Effector CD4-positive, alpha-beta T cell (primary cell): ENCODE measurements at regions not wholly inside any gene's neighbourhood (a gene's known extent, or its start where the extent isn't known, plus 50 kb on each side); places are given as distances from the start of the nearest gene placed in this dataset.
"Not testable (repeated sequence)": the region's sequence is repeated elsewhere in the genome, so short reads cannot be mapped to it uniquely, and the experiment has no call there.

Source experiments
- DNase-seq: peaks from one replicate; pipeline ENCODE4 v3.0.0-alpha.2; 2020

GRCh38 chr14:86775896-86776295 lies 1217.1 kb downstream of the GALC start:
- not testable (repeated sequence) for DNase-seq

DNA sequence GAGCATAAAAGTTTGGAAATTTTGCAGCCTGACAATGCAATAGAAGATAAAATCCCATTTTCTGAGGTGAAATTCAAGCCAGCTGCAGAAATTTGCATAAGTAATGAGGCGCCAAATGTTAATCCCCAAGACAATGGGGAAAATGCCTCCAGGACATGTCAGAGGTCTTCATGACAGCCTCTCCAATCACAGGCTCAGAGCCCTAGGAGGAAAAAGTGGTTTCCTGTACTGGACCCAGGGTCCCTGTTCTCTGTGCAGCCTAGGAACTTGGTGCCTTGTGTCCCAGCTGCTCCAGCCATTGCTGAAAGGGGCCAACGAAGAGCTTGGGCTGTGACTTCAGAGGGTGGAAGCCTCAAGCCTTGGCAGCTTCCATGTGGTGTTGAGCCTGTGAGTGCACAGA lies 1218.1 kb downstream of the GALC start:
- DNase-seq: no peak

DNA sequence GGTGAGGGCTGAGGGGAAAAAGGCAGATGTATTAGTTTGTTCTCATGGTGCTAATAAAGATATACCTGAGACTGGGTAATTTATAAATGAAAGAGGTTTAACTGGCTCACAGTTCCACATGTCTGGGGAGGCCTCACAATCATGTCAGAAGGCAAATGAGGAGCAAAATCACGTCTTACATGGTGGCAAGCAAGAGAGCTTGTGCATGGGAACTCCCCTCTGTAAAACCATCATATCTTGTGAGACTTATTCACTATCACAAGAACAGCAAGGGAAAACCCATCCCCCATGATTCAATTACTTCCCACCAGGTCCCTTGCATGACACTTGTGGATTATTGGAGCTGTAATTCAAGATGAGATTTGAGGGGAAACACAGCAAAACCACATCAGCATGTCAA lies 1220.9 kb downstream of the GALC start:
- no peak for DNase-seq

DNA sequence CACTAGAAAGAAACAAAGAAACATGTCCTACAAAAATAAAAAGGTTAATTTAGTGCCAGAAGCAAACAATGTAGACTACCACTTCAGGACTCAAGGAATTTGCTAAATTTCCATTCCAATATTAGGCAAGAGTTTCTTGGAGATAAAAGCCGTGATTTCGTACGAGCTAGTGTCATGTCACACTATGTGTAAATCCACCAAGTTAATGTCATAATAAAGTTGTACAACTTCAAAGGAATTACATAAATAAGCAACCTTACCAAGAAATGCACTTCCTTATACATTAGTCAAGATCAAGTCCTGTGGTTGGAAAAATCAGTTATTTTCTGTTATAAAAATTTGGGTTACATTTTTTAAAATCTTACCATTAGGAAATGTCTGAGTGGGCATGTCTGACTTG lies 1222.8 kb downstream of the GALC start:
- no peak for DNase-seq

- DNase-seq: no peak
Measured at GRCh38 chr14:86766469-86766868, 1226.5 kb downstream of the GALC start.

DNA sequence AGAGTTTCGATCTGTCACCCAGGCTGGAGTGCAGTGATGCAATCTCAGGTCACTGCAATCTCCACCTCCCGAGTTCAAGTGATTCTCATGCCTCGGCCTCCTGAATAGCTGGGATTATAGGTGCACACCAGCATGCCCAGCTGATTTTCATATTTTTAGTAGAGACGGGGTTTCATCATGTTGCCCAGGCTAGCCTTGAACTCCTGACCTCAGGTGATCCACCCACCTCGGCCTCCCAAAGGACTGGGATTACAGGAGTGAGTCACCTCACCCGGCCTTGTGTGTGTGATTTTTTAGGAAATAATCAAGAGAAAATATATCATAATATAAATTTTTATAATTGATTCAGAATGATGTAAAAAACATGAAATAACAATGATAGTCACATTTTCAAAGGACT lies 1231.4 kb downstream of the GALC start:
- DNase-seq: no peak

DNA sequence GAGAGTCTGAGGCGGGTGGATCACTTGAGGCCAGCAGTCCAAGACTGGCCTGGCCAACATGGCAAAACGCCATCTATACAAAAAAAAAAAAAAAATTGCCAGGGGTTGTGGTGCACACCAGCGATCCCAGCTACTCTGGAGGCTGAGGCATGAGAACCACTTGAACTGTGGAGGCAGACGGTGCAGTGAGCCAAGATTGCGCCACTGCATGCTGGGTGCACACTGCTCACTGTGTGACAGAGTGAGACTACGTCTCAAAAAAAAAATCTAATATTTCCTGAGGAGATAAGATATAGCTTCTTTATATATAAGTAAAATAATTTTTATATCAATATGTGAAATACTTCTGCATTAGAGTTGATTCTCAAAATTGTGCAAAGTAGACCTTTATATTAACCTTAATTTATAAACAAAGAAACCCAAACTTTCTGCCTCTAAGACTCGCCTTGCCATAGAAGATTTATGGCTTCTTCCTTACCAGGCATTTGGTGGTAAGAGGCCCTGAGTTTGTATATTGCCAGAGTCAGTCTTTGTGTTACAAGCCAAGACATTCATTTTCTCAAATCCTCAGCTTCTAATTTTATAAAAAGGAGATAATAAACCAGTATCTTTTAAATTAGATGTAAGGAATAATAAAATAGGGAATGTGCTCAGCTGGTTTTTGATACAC lies 1226.7 kb downstream of the FLRT2 start:
- no peak for DNase-seq

- not testable (repeated sequence) for DNase-seq
Measured at GRCh38 chr14:86750488-86750887, 1220.5 kb downstream of the FLRT2 start.

GRCh38 chr14:86739761-86740160 lies 1209.8 kb downstream of the FLRT2 start:
- DNase-seq: no peak

GRCh38 chr14:86731427-86731826 lies 1201.5 kb downstream of the FLRT2 start:
- DNase-seq: not testable (repeated sequence)

- DNase-seq: no peak
Measured at GRCh38 chr14:86723254-86723624, 1193.3 kb downstream of the FLRT2 start.

DNA sequence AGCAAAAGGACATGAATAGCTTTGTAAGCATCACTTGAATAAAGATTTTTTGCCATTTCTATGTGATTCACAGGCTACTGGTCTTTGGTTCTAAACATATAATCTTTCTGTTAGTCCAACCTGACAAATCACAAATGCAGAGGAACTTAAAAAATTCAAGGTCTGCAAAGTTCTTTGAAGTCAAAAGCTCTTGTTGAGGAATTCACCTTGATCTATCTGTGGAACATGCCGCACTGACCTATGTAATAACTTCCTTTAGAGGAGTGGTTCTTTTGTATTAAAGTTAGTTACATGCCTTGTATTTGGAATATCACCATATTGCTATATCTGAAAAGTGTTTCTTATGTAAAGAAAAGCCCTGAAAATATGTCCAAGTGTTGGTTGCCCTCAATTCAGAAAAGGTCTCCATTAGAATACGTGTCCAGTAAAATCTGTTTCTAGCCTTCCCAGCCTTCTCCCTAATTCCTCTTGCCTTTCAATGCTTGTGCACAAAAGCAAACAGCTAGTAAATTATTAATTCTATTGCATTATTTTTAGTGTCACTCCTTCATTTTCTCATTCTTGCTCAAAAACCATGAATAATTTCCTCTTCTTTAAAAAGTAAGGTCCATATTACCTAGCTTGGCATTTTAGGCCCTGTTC lies 1192.8 kb downstream of the FLRT2 start:
- DNase-seq: no peak

GRCh38 chr14:86714575-86714974 lies 1184.6 kb downstream of the FLRT2 start:
- no peak for DNase-seq

DNA sequence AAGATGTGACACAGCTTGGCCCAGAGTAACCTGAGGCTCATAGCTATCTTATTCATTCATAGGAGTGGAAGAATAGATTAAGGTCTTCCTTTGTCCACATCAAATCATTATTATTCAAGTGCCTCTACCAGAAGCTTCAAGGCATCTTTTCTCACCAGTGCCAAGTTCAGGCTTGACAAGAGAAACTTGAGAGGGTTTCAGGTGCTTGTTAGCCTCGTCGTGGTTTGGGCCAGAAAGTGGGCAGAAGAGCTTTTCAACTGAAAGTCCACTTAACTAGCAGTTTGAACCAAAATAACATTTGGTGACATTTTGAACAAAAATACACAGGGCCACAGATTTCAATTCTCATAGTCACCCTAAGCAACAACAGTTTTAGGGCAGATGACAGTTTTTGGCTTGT lies 1184.2 kb downstream of the FLRT2 start:
- DNase-seq: no peak

DNA sequence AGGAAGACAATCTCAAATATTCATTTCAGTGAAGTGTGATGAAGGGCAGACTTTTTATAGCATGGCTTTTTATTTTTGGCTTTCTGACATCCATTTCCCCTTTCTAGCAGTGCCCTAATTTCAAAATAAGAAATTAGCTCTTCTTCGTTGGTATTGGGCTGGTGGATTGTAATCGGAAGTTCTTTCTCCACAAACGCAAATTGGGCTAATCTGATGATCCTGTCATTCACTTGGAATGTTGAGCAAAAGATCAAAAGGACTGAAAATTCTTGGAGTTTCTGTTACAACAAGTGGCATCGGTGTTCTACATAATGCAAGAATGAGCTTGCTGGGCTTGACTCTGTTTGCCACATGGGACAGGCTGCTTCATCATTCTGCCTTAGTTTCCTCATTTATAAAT lies 1182.8 kb downstream of the FLRT2 start:
- DNase-seq: no peak

GRCh38 chr14:86712176-86712575 lies 1182.2 kb downstream of the FLRT2 start:
- no peak for DNase-seq

DNA sequence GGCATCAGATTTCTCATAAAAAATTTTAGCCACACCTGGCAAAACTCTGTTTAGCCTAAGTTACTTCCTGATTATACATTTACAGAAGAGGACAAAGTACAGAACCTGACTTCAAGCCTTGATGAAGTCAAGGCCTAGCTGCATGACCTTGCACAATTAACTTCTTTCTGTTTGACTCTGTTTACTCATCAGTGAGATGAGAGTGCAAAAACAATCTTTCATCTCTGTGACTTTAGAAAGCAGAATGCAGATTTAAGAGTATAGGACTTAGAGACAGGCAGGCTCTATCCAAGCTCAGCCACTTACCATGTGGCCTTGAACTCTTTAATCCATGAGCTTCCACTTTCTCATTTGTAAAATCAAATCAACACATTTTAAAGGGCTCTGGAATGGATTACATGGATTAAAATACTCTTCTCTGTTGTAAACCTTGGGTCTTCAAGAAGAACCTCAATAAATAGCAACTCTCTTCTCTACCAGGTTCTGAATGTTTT lies 1178.9 kb downstream of the FLRT2 start:
- no peak for DNase-seq

- no peak for DNase-seq
Measured at GRCh38 chr14:86707071-86707470, 1177.1 kb downstream of the FLRT2 start.

- no peak for DNase-seq
Measured at GRCh38 chr14:86683561-86683960, 1153.6 kb downstream of the FLRT2 start.

- no peak for DNase-seq
Measured at GRCh38 chr14:86675059-86675458, 1145.1 kb downstream of the FLRT2 start.

DNA sequence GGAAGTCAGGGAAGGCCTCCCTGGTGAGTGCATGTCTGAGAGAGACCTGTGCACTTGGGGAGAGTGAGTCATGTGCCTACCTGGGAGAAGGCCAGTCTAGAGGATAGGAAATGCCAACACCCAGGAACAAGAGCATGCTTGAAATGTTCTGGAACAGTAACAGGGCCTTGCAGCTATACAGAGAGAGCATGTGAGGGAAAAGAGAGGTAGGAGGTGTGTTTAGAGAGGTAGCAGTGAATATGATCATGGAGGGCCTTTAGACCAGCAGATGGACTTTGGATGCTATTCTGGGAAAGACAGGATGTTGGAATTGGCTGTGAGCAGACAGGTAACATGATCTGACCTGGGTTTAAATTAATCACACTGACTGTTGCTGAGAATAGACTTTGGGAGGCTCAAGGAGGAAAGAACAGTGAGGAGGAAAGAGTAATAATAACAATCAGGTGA lies 1143.6 kb downstream of the FLRT2 start:
- DNase-seq: no peak

DNA sequence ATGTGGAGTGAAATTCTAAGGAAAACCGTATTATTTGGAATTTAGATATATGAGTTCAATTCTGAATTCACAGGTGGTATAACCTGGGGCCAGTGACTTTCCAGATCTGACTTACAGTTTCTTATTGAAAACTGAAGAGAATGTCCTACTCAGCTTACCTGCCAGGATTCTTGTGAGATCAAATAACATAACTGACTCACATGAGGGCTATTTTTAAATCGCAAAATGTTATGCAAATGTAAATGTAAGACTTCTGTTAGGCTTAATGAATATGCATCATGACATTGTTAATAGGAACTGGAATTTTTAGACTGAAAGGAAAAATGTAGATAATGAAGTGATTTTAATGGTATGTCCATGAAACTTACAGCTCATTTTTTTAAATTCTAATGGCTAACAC lies 1142.1 kb downstream of the FLRT2 start:
- DNase-seq: no peak

- no peak for DNase-seq
Measured at GRCh38 chr14:86665975-86666374, 1136.0 kb downstream of the FLRT2 start.

DNA sequence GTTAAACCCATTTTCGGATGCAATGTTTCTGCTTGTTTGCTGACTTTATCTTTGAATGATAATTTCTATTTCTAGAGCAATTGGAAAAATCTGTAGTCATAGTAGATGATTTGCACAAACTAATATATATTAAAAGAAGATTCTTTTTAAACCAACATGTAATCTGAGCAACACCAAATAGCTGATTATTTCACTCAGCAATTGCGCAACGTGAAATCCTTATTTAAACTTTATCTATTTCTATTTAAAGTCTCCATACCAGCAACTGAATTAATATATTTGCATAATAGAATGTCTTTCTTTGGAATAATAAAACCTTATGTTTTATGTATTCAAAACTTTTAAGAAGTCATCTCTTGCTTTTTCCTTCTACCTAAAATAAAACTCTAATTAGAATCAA lies 1132.4 kb downstream of the FLRT2 start:
- no peak for DNase-seq
